ENCODE measurements at regions not wholly inside any gene's neighbourhood (a gene's known extent, or its start where the extent isn't known, plus 50 kb on each side); places are given as distances from the start of the nearest gene placed in this dataset.

- no peak for TF ChIP-seq CTCF (IDR thresholded peaks at IDR 0.05)
- TF ChIP-seq POLR2A (IDR thresholded peaks at IDR 0.05) = no peak
These were observed 261.1 kb downstream of the PRL start for GRCh38 chr6:22035690-22036089.

Data from heart left ventricle (tissue), 13 donors.